HPDE6-E6E7 (cell line): ENCODE measurements at regions not wholly inside any gene's neighbourhood (a gene's known extent, or its start where the extent isn't known, plus 50 kb on each side); places are given as distances from the start of the nearest gene placed in this dataset.

Experiments used
- DNase-seq: peaks from one replicate; pipeline ENCODE4 v3.0.0; 2011; ENCODE audit warnings: missing footprints; ENCODE audit errors: extremely low spot score

GRCh38 chr5:85168474-85168873, 783.8 kb upstream of the EDIL3 start:
- no peak for DNase-seq

DNA sequence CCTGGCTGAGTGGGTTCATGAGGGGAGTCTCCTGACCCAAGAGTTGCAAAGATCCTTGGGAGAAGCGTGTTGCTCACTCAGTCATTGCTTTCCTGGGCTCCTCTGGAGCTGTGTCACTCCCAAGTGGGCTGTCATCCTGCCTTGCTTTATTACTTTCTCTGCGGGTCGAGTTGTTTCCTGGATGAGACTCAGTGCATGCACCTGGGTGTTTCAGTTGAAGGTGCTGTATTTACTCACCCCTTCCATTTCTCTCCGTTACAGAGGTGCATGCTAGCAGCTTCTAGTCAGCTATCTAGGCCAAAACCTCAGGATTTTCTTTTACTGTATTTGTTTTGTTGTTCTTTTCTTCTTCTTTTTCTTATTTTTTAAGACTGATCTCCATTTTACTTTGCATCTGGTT, 785.5 kb upstream of the EDIL3 start:
- DNase-seq: no peak

DNA sequence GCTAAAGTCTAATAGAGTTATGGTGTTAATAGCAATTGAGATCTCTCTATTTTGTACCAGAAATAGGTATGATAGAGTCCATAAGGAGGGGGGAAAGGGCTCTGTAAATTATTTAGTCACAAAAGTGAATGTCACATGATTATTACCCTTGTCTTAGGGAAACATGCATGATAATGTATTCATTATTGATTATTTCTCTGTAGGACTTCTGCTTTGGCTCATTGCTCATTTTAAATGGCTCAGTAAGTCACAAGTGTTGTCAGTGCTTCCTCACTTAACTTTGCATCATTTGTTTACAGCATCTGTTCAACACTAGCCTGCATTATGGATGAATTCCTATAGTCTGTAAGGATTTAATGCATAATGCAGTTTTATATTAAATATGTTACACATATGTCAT, 788.8 kb upstream of the EDIL3 start:
- no peak for DNase-seq

DNA sequence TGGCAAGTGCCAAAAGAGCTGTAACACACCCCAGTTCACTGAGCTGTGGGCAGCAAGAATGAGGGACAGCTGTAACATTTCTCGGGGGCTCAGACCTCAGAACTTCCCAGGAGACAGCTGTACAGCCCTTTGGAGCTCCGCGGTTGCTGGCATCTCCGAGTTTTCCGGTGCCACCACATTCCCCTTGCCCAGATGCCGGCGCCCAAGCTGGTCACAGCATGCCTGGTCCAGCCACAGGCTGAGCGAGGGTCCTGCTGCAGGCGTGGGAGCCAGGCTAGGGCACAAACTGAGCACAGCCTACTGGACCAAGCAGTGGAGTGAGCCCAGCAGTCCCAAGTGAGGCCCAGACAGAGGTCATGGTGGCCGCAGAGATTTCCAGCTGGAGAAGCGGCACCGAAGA, 797.7 kb upstream of the EDIL3 start:
- DNase-seq: no peak

GRCh38 chr5:85204289-85204688, 819.6 kb upstream of the EDIL3 start:
- DNase-seq: no peak

DNA sequence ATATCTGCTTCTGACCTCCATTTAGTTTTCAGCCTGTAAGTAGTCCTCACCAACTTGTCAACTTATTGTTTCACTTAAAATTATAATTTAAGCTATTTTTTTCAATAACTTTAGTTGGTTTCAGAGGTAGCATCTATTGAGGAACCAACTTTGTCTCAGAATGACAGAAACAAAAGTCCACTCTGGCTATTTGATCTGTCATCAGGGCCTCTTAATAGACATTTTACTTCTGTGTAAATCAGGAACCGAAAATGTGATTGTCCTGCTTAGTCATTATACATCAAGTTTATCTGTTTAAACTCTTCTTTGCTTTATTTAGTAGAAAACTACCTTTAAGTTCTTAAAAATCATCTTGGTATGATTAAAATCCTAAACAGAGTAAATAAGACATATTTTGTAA, 820.8 kb upstream of the EDIL3 start:
- no peak for DNase-seq

- DNase-seq: no peak
These were observed 840.7 kb upstream of the EDIL3 start for GRCh38 chr5:85225388-85225787.

GRCh38 chr5:85249204-85249603, 864.5 kb upstream of the EDIL3 start:
- DNase-seq: no peak

GRCh38 chr5:85263125-85263524, 878.4 kb upstream of the EDIL3 start:
- DNase-seq: no peak

DNA sequence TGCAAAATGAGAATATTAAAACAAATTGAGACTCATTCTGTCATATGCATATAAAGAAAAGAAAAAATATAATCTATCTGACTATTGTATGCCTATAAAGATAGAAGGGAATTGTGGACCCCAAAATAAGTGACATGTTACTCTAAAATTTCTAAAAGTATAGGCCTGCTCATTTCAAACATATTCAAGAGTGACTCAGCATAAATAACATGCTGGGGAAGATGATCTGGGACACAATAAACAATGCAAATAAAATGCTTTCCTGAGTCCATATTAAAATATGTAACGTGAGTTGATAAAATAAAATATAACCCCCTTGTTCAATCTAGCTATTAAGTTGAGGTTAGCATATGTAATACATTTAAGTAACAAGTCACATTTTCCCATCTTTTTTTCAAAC, 882.0 kb upstream of the EDIL3 start:
- no peak for DNase-seq

GRCh38 chr5:85268194-85268593, 883.5 kb upstream of the EDIL3 start:
- no peak for DNase-seq

DNA sequence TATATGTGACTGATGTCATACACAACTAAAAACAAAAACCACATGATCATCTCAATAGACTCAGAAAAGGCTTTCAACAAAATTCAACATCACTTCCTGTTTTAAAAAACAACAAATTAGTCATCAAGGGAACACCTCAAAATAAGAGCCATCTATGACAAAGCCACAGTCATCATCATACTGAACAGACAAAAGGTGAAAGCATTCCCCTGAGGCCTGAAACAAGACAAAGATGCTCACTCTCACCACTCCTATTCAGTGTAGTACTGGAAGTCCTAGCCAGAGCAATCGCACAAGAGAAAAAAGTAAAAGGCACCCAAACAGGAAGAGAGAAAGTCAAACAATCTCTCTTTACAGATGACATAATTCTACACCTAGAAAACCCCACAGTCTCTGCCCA, 893.5 kb upstream of the EDIL3 start:
- peak; percentile 3 for DNase-seq

DNA sequence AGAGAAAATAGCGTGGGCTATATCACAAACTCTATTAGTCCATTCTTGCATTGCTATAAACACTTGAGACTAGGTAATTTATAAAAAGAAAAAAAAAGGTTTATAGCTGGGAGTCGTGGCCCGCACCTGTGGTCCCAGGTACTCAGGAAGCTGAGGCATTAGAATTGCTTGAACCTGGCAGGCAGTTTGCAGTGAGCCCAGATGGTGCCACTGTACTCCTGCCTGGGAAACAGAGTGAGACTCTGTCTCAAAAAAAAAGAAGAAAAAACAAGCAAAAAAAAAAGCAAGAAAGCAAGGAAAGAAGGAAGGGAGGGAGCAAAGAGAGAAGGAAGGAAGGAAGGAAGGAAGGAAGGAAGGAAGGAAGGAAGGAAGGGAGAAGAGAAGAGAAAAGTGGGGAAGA, 904.2 kb upstream of the EDIL3 start:
- DNase-seq: no peak

DNA sequence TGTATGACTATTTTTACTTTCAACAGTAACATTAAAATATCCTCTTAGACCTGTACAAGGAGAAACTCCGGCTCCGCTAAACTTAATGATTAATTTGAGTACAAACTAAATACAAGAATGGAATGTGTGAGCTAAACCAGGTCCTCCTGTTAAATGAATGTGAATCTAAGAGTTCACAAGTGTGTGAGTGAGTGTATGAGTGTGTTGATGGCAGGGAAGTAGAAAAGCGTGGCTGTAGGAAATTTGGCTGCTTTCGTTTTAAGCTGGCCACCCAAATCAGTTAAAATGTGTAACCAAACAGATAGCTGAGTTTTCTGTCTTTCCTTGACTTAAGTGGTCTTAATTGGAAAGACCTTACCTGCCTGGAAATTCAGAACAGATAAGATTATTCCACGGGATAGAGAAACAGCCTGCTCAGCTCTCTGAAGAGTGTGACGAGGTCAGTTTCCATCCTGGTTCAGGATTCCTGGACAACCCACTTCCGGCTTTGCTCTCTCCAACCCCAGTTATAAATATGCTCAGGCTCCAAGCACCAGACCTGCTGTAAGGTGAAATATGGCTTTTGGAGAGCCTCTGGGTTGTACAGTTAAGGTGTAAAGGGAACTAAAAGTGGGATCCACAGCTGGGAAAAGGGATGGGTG, 908.6 kb upstream of the EDIL3 start:
- DNase-seq: no peak

DNA sequence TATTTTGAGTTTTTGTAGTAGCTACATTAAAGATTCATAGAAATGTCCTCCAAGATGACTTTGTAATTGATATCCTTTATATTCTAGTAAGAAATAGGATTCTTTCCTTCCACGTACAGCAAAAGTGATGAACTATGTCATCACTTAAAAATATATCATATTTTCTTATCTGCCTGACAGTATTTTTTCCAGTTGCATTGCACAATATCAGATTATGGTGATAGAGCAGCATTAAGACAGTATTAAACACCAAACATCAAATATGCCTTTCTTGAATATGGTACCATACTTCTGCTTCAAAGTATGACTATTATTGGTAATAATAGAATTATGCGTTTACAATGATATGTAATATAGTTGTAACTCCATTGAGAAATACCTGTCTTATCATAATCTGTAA, 919.8 kb upstream of the EDIL3 start:
- no peak for DNase-seq

DNA sequence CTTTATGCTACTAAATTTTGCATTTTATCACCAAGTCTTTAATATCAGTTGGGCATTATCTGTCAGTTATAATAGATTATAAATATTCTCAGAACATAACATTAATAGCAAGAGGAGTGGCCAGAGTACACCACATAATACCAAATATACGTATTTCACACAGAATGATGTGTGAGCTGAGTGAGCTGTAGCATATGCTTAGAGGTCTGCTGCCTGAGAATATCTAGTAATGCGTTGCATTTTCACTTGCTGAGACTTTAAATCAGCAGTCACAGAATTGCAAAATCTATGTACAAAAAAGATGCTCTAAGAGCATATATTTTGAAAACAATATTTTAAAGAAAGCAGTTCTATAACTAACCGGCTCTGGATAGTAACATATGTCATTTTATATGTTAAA, 921.1 kb upstream of the EDIL3 start:
- no peak for DNase-seq

- no peak for DNase-seq
These were observed 926.9 kb upstream of the EDIL3 start for GRCh38 chr5:85311536-85311935.

- no peak for DNase-seq
These were observed 935.8 kb upstream of the EDIL3 start for GRCh38 chr5:85320495-85320894.

- DNase-seq: no peak
These were observed 948.6 kb upstream of the EDIL3 start for GRCh38 chr5:85333276-85333675.

GRCh38 chr5:85337435-85337834, 952.8 kb upstream of the EDIL3 start:
- DNase-seq: no peak

- DNase-seq: no peak
These were observed 956.1 kb upstream of the EDIL3 start for GRCh38 chr5:85340790-85341189.

- DNase-seq: no peak
These were observed 961.1 kb upstream of the EDIL3 start for GRCh38 chr5:85345818-85346217.

DNA sequence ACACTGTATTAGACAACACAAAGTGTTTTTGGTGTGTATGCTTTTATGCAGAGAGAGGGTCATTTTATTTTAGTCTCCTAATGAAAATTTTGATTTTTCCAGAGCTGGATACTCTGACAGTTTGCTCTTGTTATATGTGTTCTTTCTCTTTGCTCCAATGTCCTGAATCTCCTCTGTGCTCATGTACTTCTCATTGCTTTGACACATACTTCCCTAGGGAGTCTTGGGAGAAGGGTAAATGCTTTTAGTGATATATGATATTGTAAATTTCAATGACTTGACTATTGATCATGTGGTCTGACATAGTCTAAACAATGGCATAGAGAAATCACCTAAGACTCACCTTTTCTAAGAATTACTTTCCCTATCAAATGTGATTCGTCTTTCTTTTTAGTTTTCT, 972.6 kb upstream of the EDIL3 start:
- no peak for DNase-seq

DNA sequence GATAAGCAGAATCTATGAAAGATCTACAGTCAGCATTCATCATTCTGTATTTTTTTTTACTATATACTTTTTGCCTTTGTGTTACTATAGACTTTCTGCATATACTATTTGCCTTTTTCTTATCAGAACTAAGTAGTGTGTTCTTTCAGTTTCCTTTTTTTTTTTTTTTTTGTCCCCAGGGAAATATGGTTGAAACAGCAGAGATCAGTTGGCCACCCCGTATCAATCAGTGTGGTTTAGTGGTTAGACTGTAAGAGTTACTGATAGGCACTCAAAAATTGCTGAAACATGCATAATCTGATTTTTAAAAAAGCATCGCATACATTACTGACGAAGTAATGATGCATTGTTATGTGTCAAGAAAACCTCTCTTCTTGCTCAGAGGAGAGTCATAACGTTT, 990.8 kb upstream of the EDIL3 start:
- no peak for DNase-seq

DNA sequence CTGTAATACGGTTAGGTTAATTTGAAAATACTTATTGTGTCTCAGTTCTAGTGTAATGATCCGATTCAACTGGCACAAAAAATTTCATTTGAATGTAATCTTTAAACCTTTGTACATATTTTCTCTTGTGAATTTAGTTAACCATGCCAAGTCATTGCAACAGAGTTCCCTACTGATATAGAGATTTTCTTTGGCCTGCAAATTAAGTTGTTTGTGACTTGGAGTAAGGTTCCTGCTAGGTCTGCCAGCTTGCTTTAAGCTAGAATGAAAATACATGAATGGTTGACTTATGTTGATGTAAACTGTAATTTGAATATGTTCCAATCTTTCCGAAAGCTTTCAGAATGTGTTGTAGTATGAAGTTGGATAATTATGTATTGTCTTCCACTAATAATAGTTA, 1004.1 kb upstream of the EDIL3 start:
- no peak for DNase-seq
